Iris pigment epithelial cell (primary cell): ENCODE measurements at regions not wholly inside any gene's neighbourhood (a gene's known extent, or its start where the extent isn't known, plus 50 kb on each side); places are given as distances from the start of the nearest gene placed in this dataset.
"Not testable (repeated sequence)": the region's sequence is repeated elsewhere in the genome, so short reads cannot be mapped to it uniquely, and the experiment has no call there.

Experiments used
- DNase-seq: peaks from one replicate; pipeline ENCODE4 v3.0.0-alpha.2; 2011; ENCODE audit warnings: low read depth

- no peak for DNase-seq
Measured at GRCh38 chr13:37997641-37998040, 128.1 kb upstream of the TRPC4 start.

- peak; percentile 34 for DNase-seq
Measured at GRCh38 chr13:37995092-37995491, 125.5 kb upstream of the TRPC4 start.

- DNase-seq: no peak
Measured at GRCh38 chr13:37986811-37987210, 117.2 kb upstream of the TRPC4 start.

GRCh38 chr13:37985281-37985680 lies 115.7 kb upstream of the TRPC4 start:
- no peak for DNase-seq

GRCh38 chr13:37984357-37984756 lies 114.8 kb upstream of the TRPC4 start:
- DNase-seq: no peak

GRCh38 chr13:37981932-37982331 lies 112.4 kb upstream of the TRPC4 start:
- DNase-seq: no peak

GRCh38 chr13:37978680-37979079 lies 109.1 kb upstream of the TRPC4 start:
- no peak for DNase-seq

- DNase-seq: no peak
Measured at GRCh38 chr13:37968555-37968954, 99.0 kb upstream of the TRPC4 start.

GRCh38 chr13:37966266-37966665 lies 96.7 kb upstream of the TRPC4 start:
- peak; percentile 2 for DNase-seq

- peak; percentile 14 for DNase-seq
Measured at GRCh38 chr13:37960427-37960826, 90.9 kb upstream of the TRPC4 start.

- no peak for DNase-seq
Measured at GRCh38 chr13:37959284-37959683, 89.7 kb upstream of the TRPC4 start.

- no peak for DNase-seq
Measured at GRCh38 chr13:37956536-37956935, 87.0 kb upstream of the TRPC4 start.

GRCh38 chr13:37954597-37954996 lies 85.0 kb upstream of the TRPC4 start:
- not testable (repeated sequence) for DNase-seq

- DNase-seq: no peak
Measured at GRCh38 chr13:37954191-37954590, 84.6 kb upstream of the TRPC4 start.

GRCh38 chr13:37953696-37954095 lies 84.1 kb upstream of the TRPC4 start:
- DNase-seq: no peak

GRCh38 chr13:37950016-37950415 lies 80.4 kb upstream of the TRPC4 start:
- no peak for DNase-seq

GRCh38 chr13:37947419-37948140 lies 78.0 kb upstream of the TRPC4 start:
- no peak for DNase-seq

- DNase-seq: no peak
Measured at GRCh38 chr13:37945651-37946575, 76.3 kb upstream of the TRPC4 start.

- DNase-seq: peak; percentile 11
Measured at GRCh38 chr13:37944869-37945442, 75.4 kb upstream of the TRPC4 start.

GRCh38 chr13:37944081-37944868 lies 74.7 kb upstream of the TRPC4 start:
- no peak for DNase-seq

GRCh38 chr13:37942929-37943328 lies 73.4 kb upstream of the TRPC4 start:
- DNase-seq: no peak
